Ectodermal cell (in vitro differentiated cells): ENCODE measurements at regions not wholly inside any gene's neighbourhood (a gene's known extent, or its start where the extent isn't known, plus 50 kb on each side); places are given as distances from the start of the nearest gene placed in this dataset.

Experiments used
- H3K27ac ChIP-seq: 2 replicates; pipeline ENCODE4 v1.7.0; 2013; ENCODE audit warnings: mild to moderate bottlenecking, low read depth, low read length; ENCODE audit not compliant: insufficient read depth, poor library complexity, severe bottlenecking
- H3K27me3 ChIP-seq: 2 replicates; pipeline ENCODE4 v1.7.0; 2013; ENCODE audit warnings: mild to moderate bottlenecking, low read length; ENCODE audit not compliant: insufficient read depth, control insufficient read depth, poor library complexity, severe bottlenecking
- H3K36me3 ChIP-seq: one replicate; pipeline ENCODE4 v1.7.0; 2013; ENCODE audit warnings: low read length; ENCODE audit not compliant: control insufficient read depth, insufficient read depth
- H3K4me1 ChIP-seq: one replicate; pipeline ENCODE4 v1.7.0; 2013; ENCODE audit warnings: low read length; ENCODE audit not compliant: control insufficient read depth, insufficient read depth
- H3K4me3 ChIP-seq: 2 replicates; pipeline ENCODE4 v1.7.0; 2013; ENCODE audit warnings: low read depth, low read length, control low read depth; ENCODE audit not compliant: insufficient read depth
- H3K9me3 ChIP-seq: 2 replicates; pipeline ENCODE4 v1.7.0; 2013; ENCODE audit warnings: mild to moderate bottlenecking, low read length, moderate library complexity; ENCODE audit not compliant: control insufficient read depth
- WGBS, 2 experiments: methylation state at CpG; one replicate each; pipeline ENCODE4 v1.1.7; 2013; ENCODE audit warnings: missing lambda C conversion rate in 2 of 2; 5-methylcytosine and 5-hydroxymethylcytosine counted together

GRCh38 chr12:41904041-41904440 lies 240.6 kb downstream of the GXYLT1 start:
- 94 to 97% methylated on average over 4 of the region's 4 CpGs for WGBS, 2 experiments

GRCh38 chr12:41903014-41903708 lies 241.5 kb downstream of the GXYLT1 start:
- no peak overlapping the region for H3K27ac ChIP-seq
- H3K4me3 ChIP-seq: no peak overlapping the region
- no peaks in the 10 kb centered on the region for H3K36me3 ChIP-seq
- 94 to 97% methylated on average over 6 of the region's 6 CpGs for WGBS, 2 experiments
- H3K4me1 ChIP-seq: peaks cover 2% of the 10 kb centered on the region
- no peaks in the 10 kb centered on the region for H3K27me3 ChIP-seq
- H3K9me3 ChIP-seq: no peaks in the 10 kb centered on the region

More at GRCh38 chr12:41904041-41904440, 240.6 kb downstream of the GXYLT1 start:
- no peaks in the 10 kb centered on the region for H3K9me3 ChIP-seq
- H3K4me3 ChIP-seq: no peak overlapping the region
- H3K36me3 ChIP-seq: no peaks in the 10 kb centered on the region
- H3K27ac ChIP-seq: no peak overlapping the region
- no peaks in the 10 kb centered on the region for H3K27me3 ChIP-seq
- peaks cover 2% of the 10 kb centered on the region for H3K4me1 ChIP-seq

- 78 to 89% methylated on average over 1 of the region's 1 CpG for WGBS, 2 experiments
- no peaks in the 10 kb centered on the region for H3K27me3 ChIP-seq
- no peaks in the 10 kb centered on the region for H3K36me3 ChIP-seq
- peaks cover 2% of the 10 kb centered on the region for H3K4me1 ChIP-seq
- no peak overlapping the region for H3K27ac ChIP-seq
- H3K4me3 ChIP-seq: no peak overlapping the region
- H3K9me3 ChIP-seq: no peaks in the 10 kb centered on the region
Observed at GRCh38 chr12:41899577-41899976, 245.1 kb downstream of the GXYLT1 start.

GRCh38 chr12:41897593-41897992 lies 247.1 kb downstream of the GXYLT1 start:
- Histone ChIP-seq H3K4me3 (no peak overlapping the region), H3K27me3 (no peaks in the 10 kb centered on the region), H3K36me3 (no peaks in the 10 kb centered on the region), H3K9me3 (no peaks in the 10 kb centered on the region), H3K4me1 (no peaks in the 10 kb centered on the region), H3K27ac (no peak overlapping the region)
- WGBS, 2 experiments: 80% methylated on average over 1 of the region's 1 CpG; no CpG with 5 or more reads in 1 of the 2 experiments

- Histone ChIP-seq H3K4me1 (no peaks in the 10 kb centered on the region), H3K27ac (no peak overlapping the region), H3K9me3 (no peaks in the 10 kb centered on the region), H3K27me3 (no peaks in the 10 kb centered on the region), H3K36me3 (no peaks in the 10 kb centered on the region), H3K4me3 (no peak overlapping the region)
- WGBS, 2 experiments: 92 to 98% methylated on average over 3 of the region's 3 CpGs
Observed at GRCh38 chr12:41893491-41893890, 251.2 kb downstream of the GXYLT1 start.

GRCh38 chr12:41892302-41892701 lies 252.4 kb downstream of the GXYLT1 start:
- Histone ChIP-seq H3K27me3 (no peaks in the 10 kb centered on the region), H3K27ac (no peak overlapping the region), H3K4me3 (no peak overlapping the region), H3K9me3 (no peaks in the 10 kb centered on the region), H3K36me3 (no peaks in the 10 kb centered on the region), H3K4me1 (no peaks in the 10 kb centered on the region)
- WGBS, 2 experiments: 93% methylated on average over 3 of the region's 3 CpGs

GRCh38 chr12:41891226-41891625 lies 253.4 kb downstream of the GXYLT1 start:
- no peaks in the 10 kb centered on the region for H3K27me3 ChIP-seq
- no peaks in the 10 kb centered on the region for H3K9me3 ChIP-seq
- WGBS, 2 experiments: 91 to 96% methylated on average over 3 of the region's 3 CpGs
- H3K4me1 ChIP-seq: no peaks in the 10 kb centered on the region
- no peak overlapping the region for H3K4me3 ChIP-seq
- H3K36me3 ChIP-seq: no peaks in the 10 kb centered on the region
- H3K27ac ChIP-seq: no peak overlapping the region

- H3K9me3 ChIP-seq: no peaks in the 10 kb centered on the region
- no peaks in the 10 kb centered on the region for H3K4me1 ChIP-seq
- H3K27me3 ChIP-seq: no peaks in the 10 kb centered on the region
- no peaks in the 10 kb centered on the region for H3K36me3 ChIP-seq
- no peak overlapping the region for H3K27ac ChIP-seq
- no peak overlapping the region for H3K4me3 ChIP-seq
Observed at GRCh38 chr12:41888285-41888684, 256.4 kb downstream of the GXYLT1 start.

- no peaks in the 10 kb centered on the region for H3K4me1 ChIP-seq
- no peak overlapping the region for H3K27ac ChIP-seq
- H3K4me3 ChIP-seq: no peak overlapping the region
- 91 to 93% methylated on average over 5 of the region's 5 CpGs for WGBS, 2 experiments
- no peaks in the 10 kb centered on the region for H3K9me3 ChIP-seq
- no peaks in the 10 kb centered on the region for H3K27me3 ChIP-seq
- H3K36me3 ChIP-seq: no peaks in the 10 kb centered on the region
Observed at GRCh38 chr12:41881891-41882805, 262.5 kb downstream of the GXYLT1 start.

- Histone ChIP-seq H3K27ac (no peak overlapping the region), H3K27me3 (no peaks in the 10 kb centered on the region), H3K9me3 (no peaks in the 10 kb centered on the region), H3K4me3 (no peak overlapping the region), H3K36me3 (no peaks in the 10 kb centered on the region), H3K4me1 (peaks cover 5% of the 10 kb centered on the region)
- WGBS, 2 experiments: 78 to 83% methylated on average over 2 of the region's 2 CpGs
Observed at GRCh38 chr12:41869432-41869831, 275.2 kb downstream of the GXYLT1 start.
